PC-3 (cell line): ENCODE measurements at regions not wholly inside any gene's neighbourhood (a gene's known extent, or its start where the extent isn't known, plus 50 kb on each side); places are given as distances from the start of the nearest gene placed in this dataset.

Source experiments
- ATAC-seq: fragments of 200-7000 bp; cut with Tn5 transposase; 2 replicates; pipeline ENCODE4 v1.9.1; 2020; ENCODE audit warnings: mild to moderate bottlenecking, moderate library complexity
- BruUV-seq: library from RNA; stranded (reverse); fragments of 400-500 nt; replicated peaks from 2 replicates; lab custom pipeline; 2021; lab: Mats Ljungman, UMichigan
- CTCF ChIA-PET: fragments of 300-600 bp; sonication (Branson Sonifier 250); formaldehyde crosslinking; loops from one replicate; lab custom pipeline; 2022; ENCODE audit warnings: antibody characterized with exemption; lab: Charles Lee
- POLR2A ChIA-PET: fragments of 300-600 bp; sonication (Branson Sonifier 250); formaldehyde crosslinking; loops from one replicate; lab custom pipeline; 2022; ENCODE audit warnings: antibody characterized with exemption; ENCODE audit not compliant: unreplicated experiment; lab: Charles Lee
- DNase-seq: peaks from one replicate; pipeline ENCODE4 v3.0.0-alpha.2; 2015
- H2AFZ ChIP-seq: fragments of 300-600 bp; sonication (generic); 2 replicates; pipeline ENCODE4 v1.6.0; 2016; ENCODE audit warnings: antibody characterized with exemption, low read length
- H3F3A ChIP-seq: fragments of 300-600 bp; sonication (generic); one replicate; pipeline ENCODE4 v1.6.0; 2017; ENCODE audit warnings: antibody characterized with exemption, low read length, control low read depth, mild to moderate bottlenecking; ENCODE audit not compliant: unreplicated experiment
- H3K27ac ChIP-seq: fragments of 300-600 bp; sonication (generic); 2 replicates; pipeline ENCODE4 v1.5.1; 2016; ENCODE audit warnings: mild to moderate bottlenecking, low read length
- H3K27me3 ChIP-seq: fragments of 300-600 bp; sonication (generic); 2 replicates; pipeline ENCODE4 v1.6.1; 2016; ENCODE audit warnings: low read length, mixed read lengths
- H3K36me3 ChIP-seq: fragments of 300-600 bp; sonication (generic); 2 replicates; pipeline ENCODE4 v1.6.1; 2016; ENCODE audit warnings: low read depth, mixed run types, low read length, mixed read lengths
- H3K4me1 ChIP-seq: fragments of 300-600 bp; sonication (generic); 2 replicates; pipeline ENCODE4 v1.5.1; 2016; ENCODE audit warnings: low read length; ENCODE audit not compliant: insufficient read depth
- H3K4me2 ChIP-seq: fragments of 300-600 bp; sonication (generic); 2 replicates; pipeline ENCODE4 v1.6.0; 2016; ENCODE audit warnings: low read length
- H3K4me3 ChIP-seq: fragments of 300-600 bp; sonication (generic); 2 replicates; pipeline ENCODE4 v1.5.1; 2016; ENCODE audit warnings: mild to moderate bottlenecking, low read length, mixed read lengths
- H3K79me2 ChIP-seq: fragments of 300-600 bp; sonication (generic); 2 replicates; pipeline ENCODE4 v1.6.1; 2017; ENCODE audit warnings: low read length, mixed read lengths
- H3K9ac ChIP-seq: fragments of 300-600 bp; sonication (generic); 2 replicates; pipeline ENCODE4 v1.6.0; 2016; ENCODE audit warnings: mild to moderate bottlenecking, low read length
- H3K9me2 ChIP-seq: fragments of 300-600 bp; sonication (generic); replicated peaks from 2 replicates; pipeline ENCODE4 v1.6.1; 2016; ENCODE audit warnings: mixed run types, low read length, mixed read lengths
- H3K9me3 ChIP-seq: fragments of 300-600 bp; sonication (generic); 2 replicates; pipeline ENCODE4 v1.6.1; 2016; ENCODE audit warnings: low read length, mixed read lengths
- H4K20me1 ChIP-seq: fragments of 300-600 bp; sonication (generic); 2 replicates; pipeline ENCODE4 v1.6.1; 2016; ENCODE audit warnings: low read length, mixed read lengths
- CTCF ChIP-seq: fragments of 300-600 bp; sonication (generic); conservative IDR thresholded peaks from 2 replicates; pipeline ENCODE4 v1.5.1; 2017; ENCODE audit warnings: antibody characterized with exemption, low read depth, mild to moderate bottlenecking, low read length
- EZH2 ChIP-seq: fragments of 300-600 bp; sonication (generic); IDR thresholded peaks from one replicate; pipeline ENCODE4 v1.6.1; 2017; ENCODE audit warnings: antibody characterized with exemption, mild to moderate bottlenecking, low read length; ENCODE audit not compliant: unreplicated experiment
- EZH2phosphoT487 ChIP-seq: fragments of 300-600 bp; sonication (generic); IDR thresholded peaks from 2 replicates; pipeline ENCODE4 v1.6.1; 2018; ENCODE audit warnings: mild to moderate bottlenecking, antibody characterized with exemption, low read length, borderline replicate concordance
- intact Hi-C: fragments of 100-400 bp; cut with micrococcal nuclease; formaldehyde crosslinking; loops from 2 replicates; pipeline ENCODE4 v1.9.0; 2023

DNA sequence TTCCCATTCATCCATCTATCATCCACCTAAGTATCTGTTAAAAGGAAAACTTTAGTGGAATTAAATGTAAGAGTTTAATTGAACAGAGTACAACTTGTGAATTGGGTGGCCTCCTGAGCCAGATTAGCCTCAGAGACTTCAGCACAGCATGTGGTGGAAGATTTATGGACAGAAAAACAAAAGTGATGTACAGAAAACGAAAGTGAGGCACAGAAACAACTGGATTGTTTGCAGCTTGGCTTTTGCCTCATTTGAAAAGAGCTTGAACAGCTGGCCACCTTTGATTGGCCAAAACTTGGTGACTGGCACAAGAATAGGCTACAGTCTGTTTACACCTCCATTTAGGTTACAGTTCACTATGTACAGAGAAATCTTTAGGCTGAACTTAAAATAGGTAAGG, 1463.4 kb upstream of the CELF2 start:
- ATAC-seq (no peak), DNase-seq (no peak)
- no peak overlapping the region for H3K27ac ChIP-seq
- H3K36me3 ChIP-seq = no peaks in the 10 kb centered on the region
- no peaks in the 10 kb centered on the region for H3K9me3 ChIP-seq
- H2AFZ ChIP-seq = no peak overlapping the region
- no peak overlapping the region for H3K4me2 ChIP-seq
- no TSS peak for BruUV-seq
- no peaks in the 10 kb centered on the region for H4K20me1 ChIP-seq
- no peaks in the 10 kb centered on the region for H3K79me2 ChIP-seq
- no peak overlapping the region for H3K9ac ChIP-seq
- no peak overlapping the region for H3K4me3 ChIP-seq
- intact Hi-C loops = no loop called here
- H3F3A ChIP-seq = no peaks in the 10 kb centered on the region
- no peaks in the 10 kb centered on the region for H3K4me1 ChIP-seq
- no peaks in the 10 kb centered on the region for H3K9me2 ChIP-seq
- H3K27me3 ChIP-seq = no peaks in the 10 kb centered on the region
- POLR2A ChIA-PET = no interaction called here
- TF ChIP-seq EZH2 = no peak
- no peak for TF ChIP-seq CTCF
- no peak for TF ChIP-seq EZH2phosphoT487
- CTCF ChIA-PET = no interaction called here

GRCh38 chr10:9560976-9561375, 1456.7 kb upstream of the CELF2 start:
- no peak overlapping the region for H3K27ac ChIP-seq
- no peaks in the 10 kb centered on the region for H4K20me1 ChIP-seq
- no peak overlapping the region for H3K4me2 ChIP-seq
- BruUV-seq = no TSS peak
- TF ChIP-seq CTCF = no peak
- TF ChIP-seq EZH2phosphoT487 = no peak
- no peaks in the 10 kb centered on the region for H3F3A ChIP-seq
- intact Hi-C loops = no loop called here
- no peaks in the 10 kb centered on the region for H3K27me3 ChIP-seq
- ChIA-PET POLR2A (no interaction called here), CTCF (no interaction called here)
- H3K9ac ChIP-seq = no peak overlapping the region
- H2AFZ ChIP-seq = no peak overlapping the region
- H3K36me3 ChIP-seq = no peaks in the 10 kb centered on the region
- H3K4me1 ChIP-seq = no peaks in the 10 kb centered on the region
- ATAC-seq = no peak
- no peak overlapping the region for H3K4me3 ChIP-seq
- H3K9me3 ChIP-seq = no peaks in the 10 kb centered on the region
- H3K9me2 ChIP-seq = no peaks in the 10 kb centered on the region
- DNase-seq = no peak
- H3K79me2 ChIP-seq = no peaks in the 10 kb centered on the region

- no TSS peak for BruUV-seq
These were observed 1455.7 kb upstream of the CELF2 start for GRCh38 chr10:9561821-9562505.

More at GRCh38 chr10:9561821-9562505, 1455.7 kb upstream of the CELF2 start:
- no peak overlapping the region for H3K4me2 ChIP-seq
- H3K9ac ChIP-seq = no peak overlapping the region
- H3K27me3 ChIP-seq = no peaks in the 10 kb centered on the region
- intact Hi-C loops = no loop called here
- no peaks in the 10 kb centered on the region for H3F3A ChIP-seq
- TF ChIP-seq EZH2phosphoT487 (no peak), CTCF (no peak), EZH2 (no peak)
- H3K4me1 ChIP-seq = no peaks in the 10 kb centered on the region
- H3K27ac ChIP-seq = no peak overlapping the region
- ATAC-seq (no peak), DNase-seq (no peak)
- CTCF ChIA-PET = no interaction called here
- no peaks in the 10 kb centered on the region for H3K9me2 ChIP-seq
- POLR2A ChIA-PET = no interaction called here
- H4K20me1 ChIP-seq = no peaks in the 10 kb centered on the region
- H3K36me3 ChIP-seq = no peaks in the 10 kb centered on the region
- H3K4me3 ChIP-seq = no peak overlapping the region
- H2AFZ ChIP-seq = no peak overlapping the region
- H3K9me3 ChIP-seq = no peaks in the 10 kb centered on the region
- H3K79me2 ChIP-seq = no peaks in the 10 kb centered on the region
